Stimulated activated memory B cell treated with anti-CD40 and anti-IgM and Interleukin-4, amounts not matched to agents 10 μg/mL and 1 μg/mL and 100 μg/mL, for 72 hours (primary cell): ENCODE measurements at regions not wholly inside any gene's neighbourhood (a gene's known extent, or its start where the extent isn't known, plus 50 kb on each side); places are given as distances from the start of the nearest gene placed in this dataset.

ENCODE experiments used
- ATAC-seq: fragments of 150-1000 bp; cut with Tn5 transposase; 2 replicates; pipeline ENCODE4 v1.10.0; 2021
- H3K27ac Mint-ChIP-seq: one replicate; pipeline ENCODE4 v1.8.0; 2022; ENCODE audit warnings: mild to moderate bottlenecking, mixed read lengths
- H3K27me3 Mint-ChIP-seq: one replicate; pipeline ENCODE4 v1.8.0; 2022; ENCODE audit warnings: mixed read lengths
- H3K36me3 Mint-ChIP-seq: one replicate; pipeline ENCODE4 v1.8.0; 2022; ENCODE audit warnings: mixed read lengths
- H3K4me1 Mint-ChIP-seq: one replicate; pipeline ENCODE4 v1.8.0; 2022; ENCODE audit warnings: mixed read lengths
- H3K4me3 Mint-ChIP-seq: one replicate; pipeline ENCODE4 v1.8.0; 2022; ENCODE audit warnings: mild to moderate bottlenecking, moderate library complexity, mixed read lengths
- H3K9me3 Mint-ChIP-seq: one replicate; pipeline ENCODE4 v1.8.0; 2022; ENCODE audit warnings: mixed read lengths

DNA sequence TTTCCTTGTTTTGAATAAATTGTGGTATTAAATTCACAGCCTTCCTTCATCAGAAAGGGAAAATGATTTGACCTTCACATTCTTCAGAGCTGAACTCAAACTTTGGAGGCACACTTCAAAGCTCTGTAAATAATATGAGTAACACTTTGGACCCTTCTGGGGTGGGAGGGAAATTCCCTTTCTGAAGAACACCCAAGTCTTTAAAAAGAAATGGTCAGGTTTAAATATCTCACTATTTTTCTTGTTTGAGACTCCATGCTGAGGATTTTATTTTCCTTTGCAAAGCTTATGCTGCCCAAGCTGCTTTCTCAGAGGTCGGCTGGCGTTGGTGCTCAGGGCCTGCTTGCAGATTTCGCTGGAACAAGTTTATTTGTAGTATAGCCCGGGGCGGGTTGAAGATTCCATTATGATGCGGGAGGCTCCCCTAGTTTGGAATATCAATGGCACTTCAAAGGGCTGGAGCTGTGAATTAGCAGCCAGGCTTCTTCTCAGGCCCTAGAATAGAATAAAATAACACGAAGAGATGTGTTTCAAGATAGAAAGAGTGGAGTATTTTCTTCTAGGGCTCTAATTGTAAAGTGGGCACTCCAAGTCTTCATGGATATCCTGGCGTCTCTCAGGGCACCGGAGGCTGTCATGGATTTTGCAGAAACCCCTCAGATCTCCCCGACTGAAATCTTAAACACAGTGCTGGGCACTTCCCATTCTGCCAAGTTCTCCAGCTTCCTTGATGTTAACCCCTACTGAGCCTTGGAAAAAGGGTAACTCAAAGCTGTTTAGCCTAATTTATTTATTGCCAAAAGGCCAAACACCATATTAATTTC, 315.6 kb downstream of the GPAT3 start:
- H3K9me3 Mint-ChIP-seq, result no peaks in the 10 kb centered on the region
- ATAC-seq, result no peak
- no peaks in the 10 kb centered on the region for H3K36me3 Mint-ChIP-seq
- no peak overlapping the region for H3K27ac Mint-ChIP-seq
- H3K4me3 Mint-ChIP-seq, result no peak overlapping the region
- H3K4me1 Mint-ChIP-seq, result no peaks in the 10 kb centered on the region
- H3K27me3 Mint-ChIP-seq, result peaks cover 11% of the 10 kb centered on the region

DNA sequence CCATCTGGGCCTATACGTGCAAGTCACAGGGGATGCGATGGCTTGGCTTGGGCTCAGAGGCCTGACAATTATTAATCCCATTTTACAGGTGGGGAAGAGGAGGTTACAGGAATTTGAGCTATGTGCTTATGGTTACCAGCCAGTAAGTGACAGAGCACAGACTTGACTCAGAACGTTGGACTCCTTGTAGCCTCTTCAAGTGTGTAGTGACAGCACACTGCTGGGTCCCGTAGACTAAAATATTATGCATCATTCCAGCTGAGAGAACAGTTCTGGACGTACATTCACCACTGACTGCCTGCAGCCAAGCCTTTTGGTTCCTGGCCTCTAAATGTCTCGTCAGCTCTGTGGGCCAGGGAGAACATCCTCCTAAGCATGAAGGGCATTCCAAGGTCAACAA, 314.5 kb downstream of the GPAT3 start:
- Mint-ChIP-seq H3K4me1 (no peaks in the 10 kb centered on the region), H3K4me3 (no peak overlapping the region), H3K27ac (no peak overlapping the region)

DNA sequence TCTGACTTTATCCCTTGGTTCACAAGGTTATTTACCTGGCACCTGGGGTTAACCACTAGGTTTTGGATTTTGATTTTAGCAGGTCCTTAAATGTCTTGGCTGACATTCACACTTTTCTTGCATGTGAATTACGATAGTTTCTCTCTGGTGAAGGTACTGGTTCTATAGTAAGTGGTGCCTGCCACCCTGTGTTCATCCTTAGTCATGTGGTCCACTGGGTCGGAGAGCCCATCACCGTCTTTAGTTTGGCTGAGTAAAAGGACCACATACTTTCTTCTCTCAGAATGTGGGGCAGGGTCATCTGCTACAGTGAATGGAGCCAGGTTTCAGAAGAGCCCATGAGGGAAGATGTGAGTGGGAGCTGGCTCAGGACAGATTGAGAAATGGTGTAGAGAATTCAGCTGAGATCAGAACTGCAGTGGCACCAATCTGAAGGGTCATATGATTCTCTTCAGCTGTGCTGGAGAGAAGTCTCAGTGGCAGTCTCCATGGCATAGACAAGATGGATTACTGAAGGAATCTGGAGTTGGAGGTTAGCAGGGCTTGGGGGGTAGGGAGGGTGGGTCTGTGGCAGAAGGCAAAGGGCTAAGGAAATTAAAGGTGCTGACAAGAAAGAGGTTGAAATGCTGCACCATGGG, 310.4 kb downstream of the GPAT3 start:
- ATAC-seq, result peak; percentile 17
- H3K9me3 Mint-ChIP-seq, result no peaks in the 10 kb centered on the region
- no peaks in the 10 kb centered on the region for H3K4me1 Mint-ChIP-seq
- H3K27me3 Mint-ChIP-seq, result no peaks in the 10 kb centered on the region
- H3K27ac Mint-ChIP-seq, result no peak overlapping the region
- no peak overlapping the region for H3K4me3 Mint-ChIP-seq
- no peaks in the 10 kb centered on the region for H3K36me3 Mint-ChIP-seq

More for the DNA sequence above, 314.5 kb downstream of the GPAT3 start:
- peaks cover 11% of the 10 kb centered on the region for H3K27me3 Mint-ChIP-seq
- no peaks in the 10 kb centered on the region for H3K36me3 Mint-ChIP-seq
- no peak for ATAC-seq
- no peaks in the 10 kb centered on the region for H3K9me3 Mint-ChIP-seq

DNA sequence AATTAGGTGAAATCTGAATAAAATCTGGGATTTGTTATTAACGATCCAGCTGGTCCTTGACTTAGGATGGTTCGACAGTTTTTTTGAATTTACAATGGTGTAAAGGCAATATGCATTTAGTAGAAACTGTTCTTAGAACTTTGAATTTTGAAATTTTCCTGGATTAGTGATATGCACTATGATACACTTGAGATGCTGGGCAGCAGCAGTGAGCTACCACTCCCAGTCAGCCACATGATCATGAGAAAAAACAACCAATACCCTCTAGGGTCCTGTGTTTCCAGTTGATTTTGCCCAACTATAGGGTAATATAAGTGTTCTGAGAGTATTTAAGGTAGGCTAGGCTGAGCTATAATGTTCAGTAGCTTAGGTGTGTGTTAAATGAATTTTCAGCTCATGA, 303.7 kb downstream of the GPAT3 start:
- Mint-ChIP-seq H3K4me3 (no peak overlapping the region), H3K27me3 (no peaks in the 10 kb centered on the region), H3K9me3 (no peaks in the 10 kb centered on the region), H3K27ac (no peak overlapping the region), H3K4me1 (no peaks in the 10 kb centered on the region), H3K36me3 (no peaks in the 10 kb centered on the region)
- ATAC-seq, result no peak

DNA sequence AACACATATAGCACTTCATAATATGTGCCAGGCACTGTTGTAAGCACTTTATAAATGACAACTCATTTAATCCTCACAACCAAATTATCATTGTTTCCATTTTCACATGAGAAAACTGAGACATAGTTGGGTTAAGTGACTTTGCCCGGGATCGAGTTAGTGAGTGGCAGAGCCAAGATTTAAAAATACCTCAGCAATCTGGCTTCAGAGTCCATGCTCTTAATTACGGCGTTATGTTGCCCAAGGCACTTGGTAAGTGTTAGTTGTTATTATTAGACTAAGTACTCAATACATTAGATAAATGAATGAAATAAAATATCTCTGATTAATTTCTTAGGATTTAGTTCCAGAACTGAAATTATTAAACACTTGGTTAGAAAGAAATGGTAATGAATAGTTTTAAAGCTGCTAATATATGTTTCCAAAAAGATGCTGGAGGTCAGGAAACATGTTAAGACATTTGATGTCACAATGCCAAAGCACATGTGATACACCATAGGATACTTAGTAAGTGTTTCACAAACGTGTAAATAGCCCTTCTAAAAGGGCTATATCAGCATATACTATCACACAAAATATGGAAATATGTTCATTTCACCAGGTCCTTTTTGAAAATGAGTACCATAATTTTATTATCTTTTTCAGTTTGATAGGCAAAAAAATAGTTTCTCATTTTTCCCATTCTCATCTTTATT, 301.9 kb downstream of the GPAT3 start:
- Mint-ChIP-seq H3K27me3 (no peaks in the 10 kb centered on the region), H3K9me3 (no peaks in the 10 kb centered on the region), H3K4me1 (no peaks in the 10 kb centered on the region), H3K27ac (no peak overlapping the region), H3K4me3 (no peak overlapping the region), H3K36me3 (no peaks in the 10 kb centered on the region)
- ATAC-seq, result no peak

DNA sequence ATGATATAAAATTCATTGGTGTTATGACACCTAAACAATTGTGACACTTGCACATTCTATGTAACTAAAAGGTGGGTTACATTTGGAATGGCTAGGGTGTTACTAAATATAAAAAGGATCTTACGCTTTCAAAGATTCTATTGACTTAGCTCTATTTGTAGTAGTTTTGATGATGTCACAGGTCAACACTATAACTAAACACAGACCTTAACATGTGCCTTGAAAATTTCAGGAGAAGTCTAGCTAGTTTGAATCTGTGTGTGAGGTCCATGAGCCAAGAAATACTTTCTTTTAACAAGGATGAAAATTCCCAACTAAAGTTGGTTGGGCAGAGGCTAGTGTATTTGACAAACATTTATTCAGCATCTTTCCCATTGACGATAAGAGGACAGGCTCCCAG, 298.0 kb downstream of the GPAT3 start:
- no peak for ATAC-seq
- Mint-ChIP-seq H3K4me3 (no peak overlapping the region), H3K27ac (no peak overlapping the region), H3K36me3 (no peaks in the 10 kb centered on the region), H3K27me3 (no peaks in the 10 kb centered on the region), H3K4me1 (no peaks in the 10 kb centered on the region), H3K9me3 (no peaks in the 10 kb centered on the region)

DNA sequence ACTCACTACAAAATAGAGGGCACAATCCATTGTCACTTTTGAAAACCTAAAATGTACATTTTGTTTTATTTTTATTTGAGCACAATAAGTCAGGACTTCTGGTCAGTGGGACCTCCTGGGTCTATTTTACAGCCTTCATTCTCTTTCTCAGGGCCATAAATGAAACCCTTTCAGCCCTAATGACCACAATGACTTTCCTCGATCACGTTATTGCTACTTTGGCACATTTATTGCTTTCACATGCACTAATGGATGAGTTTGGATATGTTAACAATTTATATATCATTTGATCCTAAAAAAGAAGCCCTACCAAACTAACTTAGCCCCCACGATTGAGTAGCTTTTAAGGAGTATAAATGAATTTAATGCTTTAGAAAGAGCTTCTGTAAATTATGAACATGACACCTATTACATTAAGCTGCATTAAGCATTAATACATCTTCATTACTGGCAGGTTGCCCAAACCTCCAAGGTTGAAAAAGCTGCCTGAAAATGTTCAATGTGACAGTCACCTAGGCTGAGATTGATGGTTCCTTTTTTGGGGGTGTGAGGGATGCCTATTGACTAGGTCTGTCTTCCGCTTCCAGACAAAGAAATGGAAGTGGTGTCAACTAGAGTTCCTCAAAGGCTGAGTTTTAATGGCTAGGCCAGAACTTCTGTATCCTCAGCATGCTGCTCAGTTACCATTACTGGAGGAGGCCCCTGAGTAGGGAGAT, 296.4 kb downstream of the GPAT3 start:
- no peak overlapping the region for H3K27ac Mint-ChIP-seq
- no peak overlapping the region for H3K4me3 Mint-ChIP-seq
- H3K9me3 Mint-ChIP-seq, result peaks cover 3% of the 10 kb centered on the region
- H3K36me3 Mint-ChIP-seq, result no peaks in the 10 kb centered on the region
- no peaks in the 10 kb centered on the region for H3K4me1 Mint-ChIP-seq
- no peak for ATAC-seq
- no peaks in the 10 kb centered on the region for H3K27me3 Mint-ChIP-seq

DNA sequence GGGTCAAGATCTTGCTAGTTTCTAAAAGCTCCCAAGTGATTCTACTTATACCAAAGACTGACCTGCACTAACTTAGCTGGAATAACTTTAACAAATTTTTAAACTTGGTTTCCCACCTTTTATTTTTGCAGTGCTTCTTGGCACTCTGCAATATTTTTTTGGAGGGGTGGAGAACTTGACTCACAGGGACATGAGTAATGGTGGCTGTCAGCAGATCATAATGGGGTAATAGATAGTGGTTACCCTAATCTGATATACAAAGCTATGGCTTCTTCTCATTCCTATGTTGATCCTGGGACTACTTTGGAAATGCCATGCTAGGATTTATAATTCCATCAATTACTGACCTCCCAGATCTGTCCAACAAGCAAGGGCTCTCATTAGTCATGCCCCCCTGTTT, 295.7 kb downstream of the GPAT3 start:
- no peaks in the 10 kb centered on the region for H3K36me3 Mint-ChIP-seq
- H3K4me3 Mint-ChIP-seq, result no peak overlapping the region

DNA sequence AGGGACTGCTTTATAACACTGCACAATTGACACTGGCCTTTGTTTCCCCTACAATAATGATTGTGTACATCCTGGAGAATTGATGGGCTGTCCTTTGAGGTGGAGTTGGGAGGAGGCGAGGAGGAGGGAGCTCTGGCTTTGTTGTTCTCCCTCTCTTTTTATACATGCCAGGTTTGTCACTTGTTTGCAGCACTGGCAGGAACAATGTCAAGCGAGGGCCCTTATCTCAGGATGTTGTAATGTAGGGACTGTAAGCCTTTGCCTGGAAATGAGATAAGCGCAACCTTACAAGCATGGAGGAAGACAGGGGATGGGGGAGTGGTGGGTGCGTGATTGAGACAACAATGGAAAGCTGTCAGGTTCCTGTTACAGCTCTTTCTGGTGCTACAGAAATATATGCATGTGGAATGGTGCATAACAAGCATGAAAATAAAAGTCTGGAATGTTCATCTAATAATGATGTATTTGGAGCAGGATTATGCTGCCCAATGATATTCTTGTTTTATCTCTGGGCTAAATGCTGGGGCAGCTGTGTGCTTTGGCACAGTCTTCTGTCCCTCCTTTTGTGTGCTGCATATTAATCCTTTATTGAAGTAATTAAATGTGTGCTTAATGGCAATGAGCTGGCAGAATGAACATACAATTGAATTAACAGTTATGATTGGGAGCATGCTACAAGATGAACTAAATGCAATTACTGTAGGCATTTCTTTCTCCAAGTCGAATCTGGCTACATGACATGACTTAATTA, 294.4 kb downstream of the GPAT3 start:
- H3K36me3 Mint-ChIP-seq, result no peaks in the 10 kb centered on the region
- H3K27ac Mint-ChIP-seq, result no peak overlapping the region
- no peak overlapping the region for H3K4me3 Mint-ChIP-seq
- H3K27me3 Mint-ChIP-seq, result no peaks in the 10 kb centered on the region
- no peak for ATAC-seq
- peaks cover 7% of the 10 kb centered on the region for H3K9me3 Mint-ChIP-seq
- H3K4me1 Mint-ChIP-seq, result no peaks in the 10 kb centered on the region

More for the DNA sequence above, 295.7 kb downstream of the GPAT3 start:
- Mint-ChIP-seq H3K9me3 (peaks cover 3% of the 10 kb centered on the region), H3K27ac (no peak overlapping the region), H3K4me1 (no peaks in the 10 kb centered on the region), H3K27me3 (no peaks in the 10 kb centered on the region)
- ATAC-seq, result no peak

DNA sequence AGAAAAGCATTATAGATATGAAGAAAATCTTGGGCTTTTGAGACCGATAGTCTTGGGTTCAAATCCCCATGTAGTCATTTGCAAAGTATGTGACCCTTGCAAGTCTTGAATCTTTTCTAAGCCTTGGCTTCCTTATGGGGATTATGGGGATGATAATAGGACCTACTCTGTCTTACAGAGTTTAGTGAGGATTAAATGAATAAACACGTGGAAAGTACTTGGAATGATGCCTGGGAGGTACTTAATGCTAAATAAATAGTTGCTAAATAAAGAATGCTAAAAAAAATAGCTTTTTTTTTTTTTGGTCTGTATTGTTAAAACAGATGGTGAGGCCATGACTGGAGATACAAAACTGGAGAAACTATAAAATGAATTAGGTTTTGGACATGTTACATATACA, 292.7 kb downstream of the GPAT3 start:
- H3K9me3 Mint-ChIP-seq, result peaks cover 7% of the 10 kb centered on the region
- H3K4me1 Mint-ChIP-seq, result no peaks in the 10 kb centered on the region
- no peak overlapping the region for H3K4me3 Mint-ChIP-seq
- no peaks in the 10 kb centered on the region for H3K27me3 Mint-ChIP-seq
- ATAC-seq, result no peak
- no peaks in the 10 kb centered on the region for H3K36me3 Mint-ChIP-seq
- H3K27ac Mint-ChIP-seq, result no peak overlapping the region

DNA sequence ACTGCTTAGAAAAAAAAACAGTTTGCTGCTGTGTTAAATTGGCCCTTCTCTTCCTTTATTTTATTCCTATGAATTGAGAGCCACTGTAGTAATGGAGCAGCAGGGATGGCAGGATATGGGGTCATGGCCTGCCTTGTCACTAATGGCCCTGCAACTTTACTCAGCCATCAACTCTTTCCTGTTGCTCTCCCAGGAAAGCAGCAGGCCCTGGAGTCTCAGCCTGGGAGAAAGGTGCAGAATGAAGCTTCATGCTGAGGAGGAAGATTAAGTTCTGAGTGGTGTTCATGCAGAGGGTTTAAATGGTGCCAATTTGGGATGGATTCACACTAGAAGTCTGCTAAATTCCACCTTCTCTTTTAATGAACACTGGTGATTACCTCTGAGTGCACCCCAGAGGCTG, 285.6 kb downstream of the GPAT3 start:
- Mint-ChIP-seq H3K27ac (no peak overlapping the region), H3K27me3 (no peaks in the 10 kb centered on the region), H3K4me3 (no peak overlapping the region), H3K36me3 (no peaks in the 10 kb centered on the region), H3K9me3 (peaks cover 14% of the 10 kb centered on the region), H3K4me1 (no peaks in the 10 kb centered on the region)
- ATAC-seq, result no peak

DNA sequence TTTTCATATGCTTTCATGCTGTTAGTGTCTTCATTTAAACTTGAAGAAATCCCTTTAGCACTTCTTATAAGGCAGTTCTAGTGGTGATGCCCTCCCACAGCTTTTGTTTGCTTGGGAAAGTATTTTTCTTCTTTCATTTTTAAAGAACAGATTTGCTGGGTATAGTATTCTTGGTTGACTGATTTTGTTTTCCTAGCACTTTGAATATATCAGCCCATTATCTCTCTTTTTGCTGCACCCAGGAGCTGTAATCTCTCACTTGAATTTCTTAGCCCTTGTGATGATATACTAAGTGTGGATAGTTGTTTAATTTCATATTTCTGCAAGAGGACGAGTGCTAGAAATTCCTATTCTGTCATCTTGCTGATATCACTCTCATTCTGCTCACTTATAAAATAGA, 283.7 kb downstream of the GPAT3 start:
- H3K27ac Mint-ChIP-seq, result no peak overlapping the region
- H3K36me3 Mint-ChIP-seq, result no peaks in the 10 kb centered on the region
- no peak overlapping the region for H3K4me3 Mint-ChIP-seq
- no peaks in the 10 kb centered on the region for H3K27me3 Mint-ChIP-seq
- H3K4me1 Mint-ChIP-seq, result no peaks in the 10 kb centered on the region
- peaks cover 12% of the 10 kb centered on the region for H3K9me3 Mint-ChIP-seq
- no peak for ATAC-seq

DNA sequence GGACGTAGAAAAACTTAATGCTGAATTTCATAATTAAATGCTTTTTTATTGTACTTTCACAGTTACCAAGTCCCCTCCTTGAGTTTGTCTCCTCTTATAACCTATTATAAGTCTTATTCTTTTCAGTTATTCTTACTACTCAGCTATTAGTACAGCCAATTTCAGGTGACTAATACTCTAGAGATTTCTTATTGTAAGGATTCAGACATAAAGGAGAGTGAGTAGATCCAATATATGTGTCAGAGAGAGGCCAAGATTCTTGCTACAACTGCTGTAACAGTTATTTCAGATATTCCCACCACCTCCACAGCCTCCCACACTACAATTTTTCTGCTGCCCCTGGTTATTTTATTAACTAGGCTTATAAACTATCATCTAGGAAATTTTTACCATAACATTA, 274.5 kb downstream of the GPAT3 start:
- no peak overlapping the region for H3K27ac Mint-ChIP-seq
- H3K4me1 Mint-ChIP-seq, result no peaks in the 10 kb centered on the region
- no peaks in the 10 kb centered on the region for H3K36me3 Mint-ChIP-seq
- no peak overlapping the region for H3K4me3 Mint-ChIP-seq
- peaks cover 3% of the 10 kb centered on the region for H3K9me3 Mint-ChIP-seq
- H3K27me3 Mint-ChIP-seq, result no peaks in the 10 kb centered on the region
- ATAC-seq, result no peak

DNA sequence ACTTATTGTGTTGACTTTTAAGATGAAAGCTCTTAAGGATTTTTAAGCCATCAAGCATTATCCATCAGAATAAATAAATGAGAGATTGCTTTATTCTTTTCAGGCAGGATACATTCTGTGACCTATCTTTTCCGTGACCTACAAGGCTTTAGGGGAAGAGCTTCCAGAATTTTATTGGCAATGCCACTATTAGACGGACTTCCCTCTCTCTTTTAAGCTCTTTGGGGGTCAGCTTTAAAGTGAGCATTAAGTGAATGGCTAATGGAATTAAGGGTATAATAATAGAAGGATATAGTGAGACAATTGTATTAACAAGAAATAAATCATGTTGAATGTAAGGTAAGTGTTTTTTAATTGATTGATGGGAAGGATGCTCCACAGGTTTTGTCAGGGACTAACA, 273.7 kb downstream of the GPAT3 start:
- Mint-ChIP-seq H3K9me3 (peaks cover 3% of the 10 kb centered on the region), H3K27me3 (no peaks in the 10 kb centered on the region), H3K4me1 (no peaks in the 10 kb centered on the region), H3K27ac (no peak overlapping the region), H3K36me3 (no peaks in the 10 kb centered on the region), H3K4me3 (no peak overlapping the region)
- no peak for ATAC-seq

DNA sequence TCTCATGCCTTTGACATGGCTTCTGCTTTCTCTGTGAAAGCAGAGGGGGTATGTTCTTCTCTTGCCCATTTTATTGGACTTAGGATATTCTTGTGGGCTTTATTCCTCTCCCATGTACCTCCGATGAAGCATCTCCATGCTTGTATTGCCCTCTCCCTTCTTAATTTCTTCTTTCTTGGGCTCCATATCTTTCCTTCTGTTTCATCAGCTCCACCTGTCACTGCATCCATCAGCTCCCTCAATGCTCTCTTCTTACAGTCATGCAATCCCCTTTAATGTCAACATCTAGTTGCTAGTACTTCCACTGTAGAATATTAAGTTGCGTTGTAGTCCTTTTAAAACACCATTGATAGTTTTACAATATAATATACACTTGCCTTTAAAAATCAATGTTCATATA, 257.6 kb downstream of the GPAT3 start:
- Mint-ChIP-seq H3K36me3 (no peaks in the 10 kb centered on the region), H3K4me3 (no peak overlapping the region)

More for the DNA sequence above, 257.6 kb downstream of the GPAT3 start:
- H3K27ac Mint-ChIP-seq, result no peak overlapping the region
- ATAC-seq, result no peak
- no peaks in the 10 kb centered on the region for H3K4me1 Mint-ChIP-seq
- H3K9me3 Mint-ChIP-seq, result no peaks in the 10 kb centered on the region
- peaks cover 8% of the 10 kb centered on the region for H3K27me3 Mint-ChIP-seq
